ENCODE measurements at regions not wholly inside any gene's neighbourhood (a gene's known extent, or its start where the extent isn't known, plus 50 kb on each side); places are given as distances from the start of the nearest gene placed in this dataset.

- in situ Hi-C loops (cut with MboI; ENCODE audit: low pct_unique_long_range_greater_than_20kb, low sequenced_read_pairs, unreplicated experiment) = no loop called here
- TF ChIP-seq, protein P1, sequence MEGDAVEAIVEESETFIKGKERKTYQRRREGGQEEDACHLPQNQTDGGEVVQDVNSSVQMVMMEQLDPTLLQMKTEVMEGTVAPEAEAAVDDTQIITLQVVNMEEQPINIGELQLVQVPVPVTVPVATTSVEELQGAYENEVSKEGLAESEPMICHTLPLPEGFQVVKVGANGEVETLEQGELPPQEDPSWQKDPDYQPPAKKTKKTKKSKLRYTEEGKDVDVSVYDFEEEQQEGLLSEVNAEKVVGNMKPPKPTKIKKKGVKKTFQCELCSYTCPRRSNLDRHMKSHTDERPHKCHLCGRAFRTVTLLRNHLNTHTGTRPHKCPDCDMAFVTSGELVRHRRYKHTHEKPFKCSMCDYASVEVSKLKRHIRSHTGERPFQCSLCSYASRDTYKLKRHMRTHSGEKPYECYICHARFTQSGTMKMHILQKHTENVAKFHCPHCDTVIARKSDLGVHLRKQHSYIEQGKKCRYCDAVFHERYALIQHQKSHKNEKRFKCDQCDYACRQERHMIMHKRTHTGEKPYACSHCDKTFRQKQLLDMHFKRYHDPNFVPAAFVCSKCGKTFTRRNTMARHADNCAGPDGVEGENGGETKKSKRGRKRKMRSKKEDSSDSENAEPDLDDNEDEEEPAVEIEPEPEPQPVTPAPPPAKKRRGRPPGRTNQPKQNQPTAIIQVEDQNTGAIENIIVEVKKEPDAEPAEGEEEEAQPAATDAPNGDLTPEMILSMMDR (IDR thresholded peaks at IDR 0.05; ENCODE audit: extremely low read depth, insufficient read depth, missing control alignments) = no peak
- DNase-seq (ENCODE audit: low spot score) = no peak
Measured at GRCh38 chr2:116442418-116442817, 1372.1 kb upstream of the DDX18 start.

GRCh38 chr2:116444256-116444872 lies 1370.1 kb upstream of the DDX18 start:
- DNase-seq (ENCODE audit: low spot score) = no peak
- TF ChIP-seq, protein P1 (IDR thresholded peaks at IDR 0.05; ENCODE audit: extremely low read depth, insufficient read depth, missing control alignments) = no peak
- in situ Hi-C loops (cut with MboI; ENCODE audit: low pct_unique_long_range_greater_than_20kb, low sequenced_read_pairs, unreplicated experiment) = no loop called here

DNA sequence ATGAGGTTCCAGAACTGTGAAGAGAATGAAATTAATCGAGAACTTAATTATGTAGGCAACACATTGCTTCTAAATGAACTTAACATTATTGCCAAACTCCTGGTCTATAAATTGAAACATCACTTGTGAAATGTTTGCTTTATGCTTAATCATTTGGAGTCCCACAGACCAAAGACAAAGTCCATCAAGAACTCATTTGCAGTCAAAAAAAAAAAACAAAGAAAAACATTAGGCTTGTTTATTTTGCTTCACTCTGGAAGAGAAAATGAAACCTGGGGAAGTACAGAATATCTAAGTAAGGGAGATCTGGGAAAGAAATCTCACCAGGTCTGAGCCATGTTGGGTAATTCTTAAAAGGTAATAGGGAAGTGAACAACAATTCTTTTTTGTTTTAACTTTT lies 1363.5 kb upstream of the DDX18 start:
- DNase-seq (ENCODE audit: low spot score) = no peak
- in situ Hi-C loops (cut with MboI; ENCODE audit: low pct_unique_long_range_greater_than_20kb, low sequenced_read_pairs, unreplicated experiment) = no loop called here
- TF ChIP-seq, protein P1 (IDR thresholded peaks at IDR 0.05; ENCODE audit: extremely low read depth, insufficient read depth, missing control alignments) = no peak

GRCh38 chr2:116452651-116453050 lies 1361.8 kb upstream of the DDX18 start:
- no peak for DNase-seq (ENCODE audit: low spot score)
- TF ChIP-seq, protein P1 (IDR thresholded peaks at IDR 0.05; ENCODE audit: extremely low read depth, insufficient read depth, missing control alignments) = no peak
- in situ Hi-C loops (cut with MboI; ENCODE audit: low pct_unique_long_range_greater_than_20kb, low sequenced_read_pairs, unreplicated experiment) = no loop called here

GRCh38 chr2:116456429-116456828 lies 1358.1 kb upstream of the DDX18 start:
- in situ Hi-C loops (cut with MboI; ENCODE audit: low pct_unique_long_range_greater_than_20kb, low sequenced_read_pairs, unreplicated experiment) = no loop called here
- no peak for DNase-seq (ENCODE audit: low spot score)
- TF ChIP-seq, protein P1 (IDR thresholded peaks at IDR 0.05; ENCODE audit: extremely low read depth, insufficient read depth, missing control alignments) = no peak

- no peak for DNase-seq (ENCODE audit: low spot score)
- in situ Hi-C loops (cut with MboI; ENCODE audit: low pct_unique_long_range_greater_than_20kb, low sequenced_read_pairs, unreplicated experiment) = no loop called here
- TF ChIP-seq, protein P1 (IDR thresholded peaks at IDR 0.05; ENCODE audit: extremely low read depth, insufficient read depth, missing control alignments) = no peak
Measured at GRCh38 chr2:116467243-116467642, 1347.2 kb upstream of the DDX18 start.
